BLaER1 treated with 17β-estradiol and CSF1 and Interleukin-3, amounts not matched to agents 10 nM and 100 nM (cell line): ENCODE measurements at regions not wholly inside any gene's neighbourhood (a gene's known extent, or its start where the extent isn't known, plus 50 kb on each side); places are given as distances from the start of the nearest gene placed in this dataset.
A peak's percentile ranks its signal among the peaks of the same experiment; 100 is the strongest.
"Not testable (repeated sequence)": the region's sequence is repeated elsewhere in the genome, so short reads cannot be mapped to it uniquely, and the experiment has no call there.

Experiments used
- H3K27ac ChIP-seq, 11 experiments: shearing (Covaris generic); formaldehyde crosslinking; 2 replicates each; pipeline ENCODE4 v1.8.1; 2022
- H3K27me3 ChIP-seq, 11 experiments: shearing (Covaris generic); formaldehyde crosslinking; 2 replicates each; pipeline ENCODE4 v1.8.1; 2022
- H3K36me3 ChIP-seq, 11 experiments: shearing (Covaris generic); formaldehyde crosslinking; 2 replicates each; pipeline ENCODE4 v1.8.1; 2022
- H3K4me1 ChIP-seq, 10 experiments: shearing (Covaris generic); formaldehyde crosslinking; 2 replicates each; pipeline ENCODE4 v1.8.1; 2022
- H3K4me2 ChIP-seq, 11 experiments: shearing (Covaris generic); formaldehyde crosslinking; 2 replicates each; pipeline ENCODE4 v1.8.1; 2022
- H3K4me3 ChIP-seq, 10 experiments: shearing (Covaris generic); formaldehyde crosslinking; 2 replicates each; pipeline ENCODE4 v1.8.1; 2022
- H3K9ac ChIP-seq, 11 experiments: shearing (Covaris generic); formaldehyde crosslinking; 2 replicates each; pipeline ENCODE4 v1.8.1; 2022
- H3K9me3 ChIP-seq, 11 experiments: shearing (Covaris generic); formaldehyde crosslinking; replicated peaks in 1 of 11; 2 replicates each; pipeline ENCODE4 v1.8.1; 2022
- H4K20me1 ChIP-seq, 11 experiments: shearing (Covaris generic); formaldehyde crosslinking; 2 replicates each; pipeline ENCODE4 v1.8.1; 2022
- Cebpa-rat ChIP-seq, 11 experiments: shearing (Covaris generic); IDR thresholded peaks; 2 replicates each; pipeline ENCODE4 v1.8.1; 2022

- peaks cover 0 to 77% (median 32%) of the 10 kb centered on the region in 10 experiments; a peak in 15 of 20 replicates for H3K4me1 ChIP-seq
- H3K36me3 ChIP-seq, result no peaks in the 10 kb centered on the region
- H3K27ac ChIP-seq, result peak overlapping the region in 10 of 11 experiments; percentile 16 to 85 (median 68); a peak in 20 of 22 replicates
- no peak overlapping the region; a peak in 4 of 20 replicates for H3K4me3 ChIP-seq
- peaks cover 0 to 9% (median 4%) of the 10 kb centered on the region in 11 experiments; a peak in 3 of 22 replicates for H3K9me3 ChIP-seq
- peak overlapping the region in 7 of 11 experiments; percentile 9 to 67 (median 54); a peak in 11 of 22 replicates for H3K9ac ChIP-seq
- TF ChIP-seq Cebpa-rat (IDR thresholded peaks at IDR 0.05), result peak in 1 of 11 experiments; percentile 20; a peak in 1 of 22 replicates
- no peaks in the 10 kb centered on the region for H4K20me1 ChIP-seq
- H3K27me3 ChIP-seq, result no peaks in the 10 kb centered on the region
- peak overlapping the region in 9 of 11 experiments; percentile 17 to 86 (median 75); a peak in 14 of 22 replicates for H3K4me2 ChIP-seq
These were observed 392.6 kb upstream of the TPM1 start for GRCh38 chr15:62649793-62650420.

- H3K27me3 ChIP-seq, result no peaks in the 10 kb centered on the region
- H4K20me1 ChIP-seq, result no peaks in the 10 kb centered on the region
- peaks cover 0 to 9% (median 4%) of the 10 kb centered on the region in 11 experiments; a peak in 3 of 22 replicates for H3K9me3 ChIP-seq
- TF ChIP-seq Cebpa-rat (IDR thresholded peaks at IDR 0.05), result no peak
- peaks cover 0 to 95% (median 33%) of the 10 kb centered on the region in 10 experiments; a peak in 15 of 20 replicates for H3K4me1 ChIP-seq
- peaks cover 0 to 6% (median 0%) of the 10 kb centered on the region in 11 experiments; a peak in 1 of 22 replicates for H3K36me3 ChIP-seq
- H3K4me3 ChIP-seq, result no peak overlapping the region; a peak in 1 of 20 replicates
- peak overlapping the region in 5 of 11 experiments; percentile 56 to 86 (median 64); a peak in 10 of 22 replicates for H3K4me2 ChIP-seq
- H3K9ac ChIP-seq, result peak overlapping the region in 5 of 11 experiments; percentile 29 to 67 (median 33); a peak in 7 of 22 replicates
- H3K27ac ChIP-seq, result peak overlapping the region in 6 of 11 experiments; percentile 46 to 80 (median 71); a peak in 12 of 22 replicates
These were observed 389.4 kb upstream of the TPM1 start for GRCh38 chr15:62653122-62653521.

GRCh38 chr15:62656071-62656470 is 386.5 kb upstream of the TPM1 start:
- no peak for TF ChIP-seq Cebpa-rat (IDR thresholded peaks at IDR 0.05)
- Histone ChIP-seq H4K20me1 (no peaks in the 10 kb centered on the region), H3K4me3 (no peak overlapping the region), H3K27ac (peak overlapping the region in 1 of 11 experiments; percentile 27; a peak in 1 of 22 replicates), H3K36me3 (peaks cover 0 to 6% (median 0%) of the 10 kb centered on the region in 11 experiments; a peak in 1 of 22 replicates), H3K9me3 (peaks cover 0 to 9% (median 4%) of the 10 kb centered on the region in 11 experiments; a peak in 3 of 22 replicates), H3K9ac (no peak overlapping the region), H3K4me1 (peaks cover 0 to 75% (median 22%) of the 10 kb centered on the region in 10 experiments; a peak in 11 of 20 replicates), H3K27me3 (no peaks in the 10 kb centered on the region), H3K4me2 (peak overlapping the region in 2 of 11 experiments; percentile 59 to 66; a peak in 4 of 22 replicates)

GRCh38 chr15:62657501-62657900 is 385.0 kb upstream of the TPM1 start:
- not testable (repeated sequence) for H3K9me3 ChIP-seq, H4K20me1 ChIP-seq, H3K27me3 ChIP-seq, H3K9ac ChIP-seq, H3K36me3 ChIP-seq, H3K4me3 ChIP-seq
- peak overlapping the region in 5 of 11 experiments; percentile 51 to 71 (median 62); a peak in 10 of 22 replicates for H3K4me2 ChIP-seq
- peak overlapping the region in 3 of 11 experiments; percentile 27 to 44 (median 38); a peak in 5 of 22 replicates for H3K27ac ChIP-seq
- peaks cover 0 to 61% (median 19%) of the 10 kb centered on the region in 10 experiments; a peak in 11 of 20 replicates for H3K4me1 ChIP-seq

GRCh38 chr15:62658498-62658897 is 384.0 kb upstream of the TPM1 start:
- no peak overlapping the region for H3K4me3 ChIP-seq
- no peak for TF ChIP-seq Cebpa-rat (IDR thresholded peaks at IDR 0.05)

GRCh38 chr15:62663547-62663946 is 379.0 kb upstream of the TPM1 start:
- H3K4me3 ChIP-seq, result no peak overlapping the region
- no peaks in the 10 kb centered on the region for H3K27me3 ChIP-seq
- H4K20me1 ChIP-seq, result no peaks in the 10 kb centered on the region
- H3K9me3 ChIP-seq, result no peaks in the 10 kb centered on the region
- no peak overlapping the region for H3K9ac ChIP-seq
- H3K4me1 ChIP-seq, result peaks cover 0 to 8% (median 2%) of the 10 kb centered on the region in 10 experiments; a peak in 11 of 20 replicates
- H3K36me3 ChIP-seq, result no peaks in the 10 kb centered on the region
- H3K4me2 ChIP-seq, result no peak overlapping the region
- no peak overlapping the region for H3K27ac ChIP-seq
- TF ChIP-seq Cebpa-rat (IDR thresholded peaks at IDR 0.05), result no peak

More at GRCh38 chr15:62658498-62658897, 384.0 kb upstream of the TPM1 start:
- peaks cover 0 to 9% (median 4%) of the 10 kb centered on the region in 11 experiments; a peak in 3 of 22 replicates for H3K9me3 ChIP-seq
- H3K27me3 ChIP-seq, result no peaks in the 10 kb centered on the region
- peaks cover 0 to 52% (median 14%) of the 10 kb centered on the region in 10 experiments; a peak in 11 of 20 replicates for H3K4me1 ChIP-seq
- no peaks in the 10 kb centered on the region for H4K20me1 ChIP-seq
- peak overlapping the region in 4 of 11 experiments; percentile 27 to 44 (median 38); a peak in 4 of 22 replicates for H3K27ac ChIP-seq
- H3K4me2 ChIP-seq, result peak overlapping the region in 7 of 11 experiments; percentile 2 to 71 (median 59); a peak in 10 of 22 replicates
- no peak overlapping the region for H3K9ac ChIP-seq
- H3K36me3 ChIP-seq, result peaks cover 0 to 6% (median 0%) of the 10 kb centered on the region in 11 experiments; a peak in 1 of 22 replicates

- Histone ChIP-seq H3K4me2 (no peak overlapping the region), H4K20me1 (no peaks in the 10 kb centered on the region), H3K9me3 (peaks cover 1 to 6% (median 4%) of the 10 kb centered on the region in 11 experiments; a peak in 17 of 22 replicates), H3K27me3 (no peaks in the 10 kb centered on the region), H3K4me3 (no peak overlapping the region), H3K4me1 (no peaks in the 10 kb centered on the region), H3K9ac (no peak overlapping the region), H3K27ac (no peak overlapping the region), H3K36me3 (no peaks in the 10 kb centered on the region; a peak in 1 of 22 replicates)
- TF ChIP-seq Cebpa-rat (IDR thresholded peaks at IDR 0.05), result no peak
These were observed 377.1 kb upstream of the TPM1 start for GRCh38 chr15:62665449-62665848.

GRCh38 chr15:62666046-62666445 is 376.5 kb upstream of the TPM1 start:
- no peak overlapping the region for H3K9ac ChIP-seq
- no peak overlapping the region for H3K4me2 ChIP-seq
- H3K27me3 ChIP-seq, result no peaks in the 10 kb centered on the region
- TF ChIP-seq Cebpa-rat (IDR thresholded peaks at IDR 0.05), result no peak
- no peak overlapping the region for H3K4me3 ChIP-seq
- H3K27ac ChIP-seq, result no peak overlapping the region
- no peaks in the 10 kb centered on the region for H3K4me1 ChIP-seq
- peaks cover 7 to 12% (median 10%) of the 10 kb centered on the region in 11 experiments; a peak in 20 of 22 replicates for H3K9me3 ChIP-seq
- H3K36me3 ChIP-seq, result no peaks in the 10 kb centered on the region; a peak in 1 of 22 replicates
- no peaks in the 10 kb centered on the region for H4K20me1 ChIP-seq

- Histone ChIP-seq H3K4me3 (no peak overlapping the region), H3K27me3 (no peaks in the 10 kb centered on the region), H3K4me2 (no peak overlapping the region), H3K36me3 (peaks cover 0 to 20% (median 0%) of the 10 kb centered on the region in 11 experiments; a peak in 3 of 22 replicates), H3K4me1 (no peaks in the 10 kb centered on the region), H3K27ac (no peak overlapping the region), H3K9ac (no peak overlapping the region), H4K20me1 (no peaks in the 10 kb centered on the region), H3K9me3 (peaks cover 7 to 16% (median 11%) of the 10 kb centered on the region in 11 experiments; a peak in 20 of 22 replicates)
- no peak for TF ChIP-seq Cebpa-rat (IDR thresholded peaks at IDR 0.05)
These were observed 370.3 kb upstream of the TPM1 start for GRCh38 chr15:62672268-62672667.
